HG02884 (cell line): ENCODE measurements at regions not wholly inside any gene's neighbourhood (a gene's known extent, or its start where the extent isn't known, plus 50 kb on each side); places are given as distances from the start of the nearest gene placed in this dataset.

Experiments
- ATAC-seq: cut with Tn5 transposase; IDR thresholded peaks from one replicate; pipeline ENCODE4 v1.9.1; 2021; ENCODE audit warnings: mild to moderate bottlenecking, moderate library complexity; ENCODE audit not compliant: unreplicated experiment

DNA sequence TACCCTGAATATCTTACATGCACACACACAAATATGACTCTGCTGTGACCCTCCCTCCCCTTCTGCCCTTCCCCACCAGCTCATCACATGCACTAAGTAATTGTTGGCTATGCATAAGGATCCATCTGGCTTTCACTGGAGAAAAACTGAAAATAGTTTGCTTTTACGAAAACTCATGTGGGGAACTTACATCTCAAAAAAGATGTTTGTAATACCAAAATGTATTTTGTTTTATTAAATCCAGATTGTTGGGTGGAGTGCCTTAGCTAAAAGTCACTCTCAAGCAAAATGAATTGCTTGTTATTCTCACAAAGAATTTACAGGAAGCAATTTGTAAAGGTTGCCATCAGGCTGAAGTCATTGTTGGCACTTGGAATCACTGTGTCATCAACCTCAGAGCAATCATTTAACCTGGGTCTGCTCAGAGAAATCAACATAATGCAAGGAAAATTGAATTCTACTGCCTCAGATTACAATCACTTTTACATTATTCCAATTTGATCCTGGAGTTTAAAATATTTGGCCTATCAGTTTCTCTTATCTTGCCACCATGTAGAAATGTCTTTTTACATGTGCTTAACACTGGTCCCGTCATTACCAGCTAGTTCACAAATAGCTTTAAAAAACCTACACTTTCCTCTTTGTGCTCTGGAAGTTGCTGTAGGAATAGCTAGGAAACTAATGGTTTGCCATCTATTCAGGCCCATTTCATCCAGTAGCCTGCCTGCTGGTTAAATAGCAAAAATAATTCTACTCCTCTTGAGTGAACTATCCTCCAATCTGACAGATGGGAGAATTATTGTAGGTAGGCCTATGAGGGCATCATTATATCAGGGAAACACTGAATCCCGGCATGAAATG is 90.3 kb upstream of the TMEM17 start:
- ATAC-seq, result no peak

DNA sequence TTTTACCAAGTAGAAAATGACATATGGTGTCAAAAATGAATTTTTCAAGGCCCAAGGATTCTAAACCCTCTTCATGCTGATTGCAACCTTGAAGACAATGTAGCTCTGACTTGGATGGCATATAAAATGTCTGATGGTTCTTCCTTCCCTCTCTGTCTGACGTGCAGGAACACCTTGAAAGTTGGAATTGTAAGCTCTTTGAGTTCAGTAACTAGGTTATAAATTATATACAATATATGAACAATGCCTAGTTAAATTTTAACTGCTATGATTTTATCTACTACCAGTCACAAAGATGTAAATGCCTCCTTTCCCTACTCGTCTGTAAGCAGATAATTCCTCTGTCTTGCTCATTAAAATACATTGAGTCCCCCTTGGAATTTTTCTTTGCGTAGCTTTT is 89.5 kb upstream of the TMEM17 start:
- ATAC-seq, result no peak

DNA sequence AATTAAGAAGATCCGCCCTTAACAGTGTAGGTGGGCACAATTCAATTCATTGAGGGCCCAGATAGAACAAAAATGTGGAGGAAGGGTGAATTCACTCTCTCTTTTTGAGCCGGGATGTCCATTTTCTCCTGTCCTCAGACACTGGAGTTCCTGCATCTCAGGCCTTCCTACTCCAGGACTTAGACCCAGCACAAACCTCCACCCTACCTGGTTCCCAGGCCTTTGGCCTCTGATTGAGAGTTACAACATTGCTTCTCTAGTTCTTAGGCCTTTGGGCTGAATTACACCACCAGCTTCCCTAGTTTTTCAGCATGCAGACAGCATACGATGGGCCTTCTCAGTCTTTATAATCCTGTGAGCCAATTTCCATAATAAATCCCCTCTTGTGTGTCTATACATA is 87.8 kb upstream of the TMEM17 start:
- no peak for ATAC-seq

- ATAC-seq, result no peak
Measured at GRCh38 chr2:62591491-62591890, 85.5 kb upstream of the TMEM17 start.

GRCh38 chr2:62589691-62590356 is 83.8 kb upstream of the TMEM17 start:
- ATAC-seq, result no peak

GRCh38 chr2:62587592-62587991 is 81.6 kb upstream of the TMEM17 start:
- ATAC-seq, result no peak

GRCh38 chr2:62586981-62587380 is 81.0 kb upstream of the TMEM17 start:
- peak; percentile 62 for ATAC-seq

GRCh38 chr2:62578803-62579640 is 73.0 kb upstream of the TMEM17 start:
- no peak for ATAC-seq

- ATAC-seq, result no peak
Measured at GRCh38 chr2:62577994-62578781, 72.2 kb upstream of the TMEM17 start.

GRCh38 chr2:62576276-62576939 is 70.4 kb upstream of the TMEM17 start:
- ATAC-seq, result no peak

DNA sequence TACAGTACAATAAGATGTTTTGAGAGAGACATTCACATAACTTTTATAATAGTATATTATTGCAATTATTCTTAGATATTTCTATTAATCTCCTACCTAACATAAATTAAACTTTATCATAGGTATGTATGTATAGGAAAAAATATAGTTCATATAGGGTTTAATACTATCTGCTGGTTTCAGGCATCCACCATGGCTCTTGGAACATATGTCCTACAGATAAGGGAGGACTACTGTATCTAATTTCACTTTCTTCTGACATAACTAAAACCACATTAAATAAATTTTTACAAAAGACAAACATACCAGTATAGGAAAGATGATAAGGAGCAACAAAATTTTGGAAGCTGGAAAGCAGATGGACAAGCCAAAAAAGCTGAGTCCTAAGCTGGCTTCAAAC is 67.9 kb upstream of the TMEM17 start:
- ATAC-seq, result no peak

DNA sequence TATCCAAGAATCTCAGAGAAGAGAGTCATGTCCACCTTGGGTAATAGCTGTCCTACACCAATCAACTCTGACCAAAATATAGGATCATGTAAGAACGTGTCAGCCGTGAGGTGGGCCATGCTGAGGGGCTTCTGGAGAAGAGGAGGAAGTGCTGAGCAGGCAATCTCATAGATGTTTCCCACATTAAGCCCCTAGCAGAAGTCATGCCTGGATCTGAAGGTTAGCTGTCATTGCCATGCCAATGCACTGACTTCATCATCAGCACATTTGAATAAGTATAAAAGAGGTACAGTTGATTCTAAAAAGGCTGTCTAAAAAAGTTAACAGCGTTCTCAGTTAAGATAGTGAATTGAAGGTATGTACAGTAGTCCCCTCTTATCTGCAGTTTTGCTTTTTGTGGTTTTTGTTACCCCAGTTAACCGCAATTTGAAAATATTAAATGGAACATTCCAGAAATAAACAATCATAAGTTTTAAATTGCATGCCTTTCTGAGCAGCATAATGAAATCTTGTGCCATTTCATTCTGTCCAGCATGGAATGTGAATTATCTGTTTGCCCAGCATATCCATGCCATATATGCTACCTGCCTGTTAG is 67.2 kb upstream of the TMEM17 start:
- no peak for ATAC-seq

DNA sequence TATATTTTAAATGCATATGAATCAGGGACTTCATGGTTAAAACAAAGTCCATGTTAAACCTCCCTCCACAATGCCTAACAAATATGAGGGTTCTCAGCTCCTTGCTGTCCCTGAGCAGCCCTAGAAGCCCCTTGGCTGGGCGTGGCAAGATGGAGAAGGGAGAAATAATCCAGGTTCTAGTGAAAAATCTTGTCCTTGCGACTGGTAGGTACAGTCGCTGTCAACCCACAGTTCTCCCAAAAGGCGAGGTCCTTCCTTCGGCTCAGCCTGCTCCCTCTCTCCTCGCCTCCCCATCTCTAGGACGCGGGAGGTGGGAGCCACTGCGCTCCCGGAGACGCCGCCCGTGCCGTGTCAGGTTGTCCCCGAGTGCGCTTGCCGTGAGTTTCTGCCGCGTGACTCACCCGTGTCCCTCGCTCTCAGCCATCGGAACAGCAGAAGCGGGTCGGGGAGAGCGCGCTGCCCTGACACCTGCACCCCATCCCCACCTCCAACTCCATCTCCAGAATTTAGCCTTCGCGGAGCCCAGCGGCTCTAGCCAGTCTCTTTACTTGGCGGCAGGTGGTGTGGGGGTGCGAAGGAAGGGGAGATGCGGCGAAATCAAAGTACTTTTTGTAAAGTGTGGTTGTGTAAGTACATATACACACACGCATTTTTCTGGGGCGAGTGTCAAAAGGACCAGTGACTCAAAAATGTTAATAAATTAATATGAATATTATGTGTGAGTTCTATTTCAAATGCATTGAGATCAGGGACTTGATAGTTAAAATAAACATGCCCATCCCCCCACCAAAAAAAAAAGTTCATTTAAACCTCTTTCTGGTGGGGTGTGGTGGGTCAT is 65.1 kb upstream of the TMEM17 start:
- no peak for ATAC-seq

DNA sequence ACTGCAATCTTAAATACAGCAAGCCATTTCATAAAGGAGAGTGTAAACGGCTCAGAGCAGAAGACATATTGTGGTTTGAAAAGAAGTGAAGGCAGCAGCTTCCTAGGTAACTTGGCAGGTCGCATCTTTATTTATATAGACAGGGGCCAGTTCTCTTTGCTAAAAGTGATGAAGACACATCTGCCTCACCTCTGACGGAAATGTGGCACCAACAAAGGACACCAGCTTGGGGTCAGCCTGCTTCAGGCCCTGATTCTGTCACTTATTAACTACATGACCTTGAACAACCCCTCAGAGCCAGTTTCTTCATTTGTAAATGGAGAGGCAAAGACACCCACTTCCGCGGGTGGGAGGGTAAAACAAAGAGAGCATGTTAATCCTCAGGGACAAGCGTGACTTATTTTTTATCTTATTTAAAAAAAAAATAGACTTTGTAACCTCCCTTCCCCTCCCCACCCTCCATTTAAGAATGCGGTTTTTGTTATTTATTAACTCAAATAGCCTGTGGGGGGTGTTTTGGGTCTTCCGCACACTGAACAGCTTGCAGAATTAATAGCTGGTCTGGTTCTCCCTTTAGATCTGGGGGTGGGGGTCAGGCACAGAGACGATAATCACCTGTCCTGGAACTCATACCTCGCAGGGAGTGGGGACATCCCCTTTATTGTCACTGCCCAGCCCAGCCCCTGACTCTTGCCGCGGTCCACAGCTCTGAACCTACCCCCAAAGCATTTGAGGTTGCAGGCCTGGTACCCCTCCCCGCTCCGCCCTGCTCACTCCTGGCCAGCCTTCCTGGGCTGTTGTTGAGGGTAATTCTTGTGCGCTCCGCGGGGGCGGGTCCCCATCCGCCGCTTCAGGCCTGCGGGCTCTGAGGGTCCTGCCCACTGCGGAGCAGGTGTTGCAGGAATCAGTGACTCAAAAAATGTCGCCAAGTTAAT is 64.2 kb upstream of the TMEM17 start:
- ATAC-seq, result no peak

GRCh38 chr2:62568983-62569837 is 63.2 kb upstream of the TMEM17 start:
- no peak for ATAC-seq

DNA sequence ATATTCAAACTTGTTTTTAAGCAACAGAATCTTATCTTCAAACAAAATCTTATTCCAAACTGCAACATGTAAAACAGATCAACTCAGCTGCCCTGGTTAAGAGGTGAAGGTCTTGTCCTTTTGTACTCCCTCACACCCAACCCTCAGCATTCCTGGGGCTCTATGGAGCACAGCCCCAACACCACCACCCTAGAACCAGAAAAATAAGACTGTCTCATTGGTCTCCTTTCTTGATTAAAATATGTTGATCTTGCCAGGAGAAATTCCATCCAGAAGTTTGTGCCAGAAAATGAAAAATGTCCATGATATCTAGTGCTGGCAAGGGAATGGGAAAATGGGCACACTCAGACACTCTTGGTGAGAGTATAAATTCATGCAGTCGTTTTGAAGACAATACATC is 62.1 kb upstream of the TMEM17 start:
- ATAC-seq, result no peak

GRCh38 chr2:62567669-62568068 is 61.7 kb upstream of the TMEM17 start:
- no peak for ATAC-seq
